Mucosa of rectum (tissue), 2 donors: ENCODE measurements at regions not wholly inside any gene's neighbourhood (a gene's known extent, or its start where the extent isn't known, plus 50 kb on each side); places are given as distances from the start of the nearest gene placed in this dataset.

Experiments used
- H3K27ac ChIP-seq, 2 donors: one replicate each; pipeline ENCODE4 v1.7.0; 2013; ENCODE audit warnings: inconsistent platforms in 2 of 2, low read depth in 2 of 2, low read length in 2 of 2
- H3K27me3 ChIP-seq, 2 donors: one replicate each; pipeline ENCODE4 v1.7.0; 2013; ENCODE audit warnings: low read length in 2 of 2; ENCODE audit not compliant: control insufficient read depth in 2 of 2, insufficient read depth in 2 of 2
- H3K36me3 ChIP-seq, 2 donors: one replicate each; pipeline ENCODE4 v1.7.0; 2013; ENCODE audit warnings: low read length in 2 of 2; ENCODE audit not compliant: control insufficient read depth in 2 of 2, insufficient read depth in 2 of 2
- H3K4me1 ChIP-seq, 2 donors: one replicate each; pipeline ENCODE4 v1.7.0; 2013; ENCODE audit warnings: low read length in 2 of 2, mild to moderate bottlenecking in 1 of 2; ENCODE audit not compliant: control insufficient read depth in 2 of 2, insufficient read depth in 2 of 2
- H3K4me3 ChIP-seq, 2 donors: one replicate each; pipeline ENCODE4 v1.7.0; 2013; ENCODE audit warnings: low read length in 2 of 2
- H3K9ac ChIP-seq, 2 donors: one replicate each; pipeline ENCODE4 v1.7.0; 2013; ENCODE audit warnings: low read length in 2 of 2, low read depth in 1 of 2, mild to moderate bottlenecking in 1 of 2
- H3K9me3 ChIP-seq, 2 donors: one replicate each; pipeline ENCODE4 v1.7.0; 2013; ENCODE audit warnings: low read length in 2 of 2; ENCODE audit not compliant: control insufficient read depth in 2 of 2
- donor health status: healthy.
- donor health status: Normal muscosa, but diverticular disease.

DNA sequence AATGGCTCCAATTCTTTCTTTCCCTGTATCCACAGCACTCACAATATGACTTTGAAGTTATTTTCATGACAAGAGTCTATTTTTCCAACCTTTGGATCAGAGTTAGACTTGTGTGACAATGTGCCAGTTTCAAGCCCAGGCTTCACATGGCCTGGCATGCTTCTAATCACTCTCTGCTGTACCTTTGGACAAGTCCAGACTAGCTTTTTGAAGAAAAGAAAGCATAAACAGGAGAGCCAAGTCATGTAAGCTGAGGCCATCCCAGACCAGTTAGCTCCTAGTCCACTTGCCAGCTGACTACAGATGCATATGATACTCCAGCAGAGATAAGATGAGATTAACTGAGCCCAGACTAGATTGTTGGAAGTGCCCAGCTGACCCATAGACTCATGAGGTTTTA, 513.6 kb upstream of the C9orf72 start:
- no peaks in the 10 kb centered on the region for H3K27me3 ChIP-seq
- no peaks in the 10 kb centered on the region for H3K9me3 ChIP-seq
- H3K4me1 ChIP-seq: no peaks in the 10 kb centered on the region
- H3K27ac ChIP-seq: no peak overlapping the region
- no peaks in the 10 kb centered on the region for H3K36me3 ChIP-seq
- H3K9ac ChIP-seq: no peak overlapping the region
- H3K4me3 ChIP-seq: no peak overlapping the region

DNA sequence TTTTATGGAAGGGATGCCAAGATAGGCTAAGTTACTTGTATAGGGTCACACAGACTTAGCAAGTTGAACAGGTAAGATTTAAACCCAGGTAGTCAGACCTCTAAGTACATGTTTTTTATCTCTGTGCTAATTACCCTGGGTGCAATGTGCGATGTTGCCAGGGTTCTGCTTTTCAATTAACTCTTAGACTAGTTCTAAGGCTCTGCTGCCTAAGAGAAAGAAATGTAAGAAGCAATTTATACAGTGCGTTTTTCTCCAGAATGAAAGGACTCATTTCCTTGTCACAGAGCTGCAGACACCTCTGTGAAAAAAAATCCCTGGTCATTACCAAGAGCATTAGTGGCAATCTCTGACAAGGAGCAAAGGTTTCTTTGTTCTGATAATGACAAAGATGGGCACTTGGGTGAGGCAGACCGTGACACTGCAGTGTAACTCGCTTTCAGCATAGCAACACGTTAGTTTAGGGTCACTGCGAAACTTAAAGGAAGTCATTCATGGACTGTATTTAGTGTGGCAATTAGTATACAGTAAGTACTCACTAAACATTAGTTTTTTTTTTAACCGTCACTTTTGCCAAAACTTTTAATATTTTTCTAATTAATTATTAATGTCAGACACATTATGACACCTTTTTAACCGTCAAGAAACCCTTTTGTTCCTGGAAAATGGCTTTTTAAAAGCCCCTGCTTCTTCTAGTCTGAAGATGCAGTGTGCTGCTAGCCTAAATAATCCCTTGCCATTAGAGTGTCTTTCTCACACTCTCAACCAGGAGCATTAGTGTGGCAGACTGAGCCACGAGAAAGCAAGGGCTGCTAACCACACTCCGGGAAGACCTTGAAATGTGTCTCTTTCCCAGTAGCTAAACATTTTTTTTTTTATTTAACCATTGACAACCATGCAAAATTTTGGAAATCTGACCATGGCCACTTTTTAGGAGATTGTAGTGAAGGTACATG, 520.0 kb upstream of the C9orf72 start:
- H3K36me3 ChIP-seq: no peaks in the 10 kb centered on the region
- H3K4me3 ChIP-seq: no peak overlapping the region
- H3K4me1 ChIP-seq: no peaks in the 10 kb centered on the region
- H3K27ac ChIP-seq: no peak overlapping the region
- H3K9ac ChIP-seq: no peak overlapping the region
- H3K9me3 ChIP-seq: no peaks in the 10 kb centered on the region
- H3K27me3 ChIP-seq: no peaks in the 10 kb centered on the region

DNA sequence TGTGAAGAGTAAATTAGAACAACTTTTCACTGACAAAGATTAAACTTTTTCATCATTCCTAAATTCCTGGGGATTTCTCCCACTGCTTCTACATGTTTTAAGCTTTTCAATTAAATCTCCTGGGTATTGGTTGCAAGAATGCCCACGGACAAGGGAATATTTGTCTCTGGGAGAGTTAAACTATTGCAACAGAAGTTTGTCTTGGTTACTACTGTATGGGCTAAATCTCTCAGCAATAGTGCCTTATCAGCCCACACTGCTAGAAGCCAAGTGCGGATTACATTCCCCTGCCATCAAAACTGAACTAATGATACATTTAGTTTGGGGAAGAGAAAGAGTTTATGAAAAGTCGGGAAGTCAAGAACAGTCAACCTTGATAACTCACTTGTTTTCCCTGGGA, 528.2 kb upstream of the C9orf72 start:
- Histone ChIP-seq H3K27ac (no peak overlapping the region), H3K9ac (no peak overlapping the region), H3K4me1 (no peaks in the 10 kb centered on the region), H3K4me3 (no peak overlapping the region), H3K27me3 (no peaks in the 10 kb centered on the region), H3K9me3 (no peaks in the 10 kb centered on the region), H3K36me3 (no peaks in the 10 kb centered on the region)

DNA sequence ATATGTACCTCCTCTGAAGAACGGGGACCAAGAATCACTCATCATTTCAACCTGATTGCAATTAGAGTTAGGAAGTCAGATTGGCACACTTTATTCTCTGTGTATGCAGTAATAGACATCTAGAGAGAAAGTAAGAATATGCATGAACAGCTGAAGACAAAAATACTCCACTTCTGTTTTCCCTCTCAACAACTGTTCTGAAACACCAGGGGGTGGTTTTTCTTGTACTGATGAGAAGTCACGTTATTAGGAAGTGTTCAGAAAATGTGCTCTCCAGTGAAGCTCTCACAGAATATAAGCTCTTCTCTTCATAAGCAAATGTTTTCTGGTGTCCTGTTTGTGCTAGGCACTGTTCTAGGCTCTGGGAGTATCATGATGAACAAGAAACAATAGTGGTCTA, 531.7 kb upstream of the C9orf72 start:
- Histone ChIP-seq H3K27me3 (no peaks in the 10 kb centered on the region), H3K9ac (no peak overlapping the region), H3K4me3 (no peak overlapping the region), H3K27ac (no peak overlapping the region), H3K9me3 (no peaks in the 10 kb centered on the region), H3K4me1 (no peaks in the 10 kb centered on the region), H3K36me3 (no peaks in the 10 kb centered on the region)

DNA sequence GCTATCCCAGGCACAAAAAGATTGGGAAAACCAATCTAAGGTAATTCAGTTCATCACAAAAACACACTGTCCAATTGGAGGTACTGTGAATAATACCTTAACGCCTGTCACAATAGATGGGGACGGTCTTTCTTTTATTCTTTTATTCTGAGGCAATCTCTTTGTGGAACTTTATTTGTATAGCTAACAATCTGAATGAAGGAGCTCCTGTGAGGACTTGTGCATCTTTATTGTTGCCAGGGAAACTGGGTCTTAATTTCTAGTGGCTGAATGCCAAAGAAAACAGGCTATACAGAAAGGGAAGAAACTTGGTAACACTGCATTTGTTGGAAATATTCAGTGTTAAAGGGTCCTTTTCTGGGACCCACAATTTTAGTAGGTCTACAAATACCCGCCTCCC, 546.9 kb upstream of the C9orf72 start:
- no peak overlapping the region for H3K9ac ChIP-seq
- H3K4me1 ChIP-seq: no peaks in the 10 kb centered on the region
- no peaks in the 10 kb centered on the region for H3K36me3 ChIP-seq
- no peak overlapping the region for H3K27ac ChIP-seq
- no peaks in the 10 kb centered on the region for H3K9me3 ChIP-seq
- H3K4me3 ChIP-seq: no peak overlapping the region
- no peaks in the 10 kb centered on the region for H3K27me3 ChIP-seq

DNA sequence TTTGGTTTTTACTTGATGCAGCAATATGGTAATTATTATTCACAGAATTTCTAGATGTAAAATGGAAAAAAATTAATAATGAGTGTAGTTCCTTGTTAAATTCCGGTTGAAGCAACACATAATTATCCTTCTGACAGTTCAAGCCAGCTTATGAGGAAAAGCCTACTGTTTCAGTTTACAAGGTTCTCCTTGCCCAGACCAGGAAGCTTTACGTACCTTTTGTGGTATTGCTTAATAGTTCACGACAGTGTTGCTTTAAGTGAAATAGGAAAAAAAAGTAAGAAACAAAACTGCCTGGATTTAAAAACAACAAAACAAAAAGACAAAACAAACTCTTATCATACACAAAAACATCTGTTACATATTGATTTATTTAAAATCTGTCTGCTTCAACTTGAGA, 547.3 kb upstream of the C9orf72 start:
- no peak overlapping the region for H3K9ac ChIP-seq
- H3K4me3 ChIP-seq: no peak overlapping the region
- no peaks in the 10 kb centered on the region for H3K9me3 ChIP-seq
- H3K27ac ChIP-seq: no peak overlapping the region
- no peaks in the 10 kb centered on the region for H3K27me3 ChIP-seq
- H3K4me1 ChIP-seq: no peaks in the 10 kb centered on the region
- no peaks in the 10 kb centered on the region for H3K36me3 ChIP-seq

DNA sequence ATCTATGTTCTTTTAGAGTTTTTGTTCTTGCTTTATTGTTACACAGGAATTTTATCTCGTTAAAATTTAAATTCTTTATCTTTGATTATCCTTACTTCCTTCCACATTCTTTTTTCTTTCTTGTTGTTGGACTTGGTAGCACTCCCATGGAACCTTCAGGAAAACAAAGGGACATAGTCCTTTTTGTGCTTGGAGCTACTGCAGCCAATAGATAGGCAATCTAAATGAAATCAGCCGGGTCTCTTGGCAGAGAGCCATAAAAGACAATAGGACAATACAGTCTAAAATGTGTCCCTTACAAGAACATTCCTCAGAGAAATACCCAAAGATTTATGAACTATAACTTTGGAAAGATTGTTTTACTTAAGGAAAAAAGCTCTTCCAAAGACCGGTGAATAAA, 548.1 kb upstream of the C9orf72 start:
- Histone ChIP-seq H3K36me3 (no peaks in the 10 kb centered on the region), H3K4me1 (no peaks in the 10 kb centered on the region), H3K9me3 (no peaks in the 10 kb centered on the region), H3K27me3 (no peaks in the 10 kb centered on the region), H3K27ac (no peak overlapping the region), H3K9ac (no peak overlapping the region), H3K4me3 (no peak overlapping the region)

DNA sequence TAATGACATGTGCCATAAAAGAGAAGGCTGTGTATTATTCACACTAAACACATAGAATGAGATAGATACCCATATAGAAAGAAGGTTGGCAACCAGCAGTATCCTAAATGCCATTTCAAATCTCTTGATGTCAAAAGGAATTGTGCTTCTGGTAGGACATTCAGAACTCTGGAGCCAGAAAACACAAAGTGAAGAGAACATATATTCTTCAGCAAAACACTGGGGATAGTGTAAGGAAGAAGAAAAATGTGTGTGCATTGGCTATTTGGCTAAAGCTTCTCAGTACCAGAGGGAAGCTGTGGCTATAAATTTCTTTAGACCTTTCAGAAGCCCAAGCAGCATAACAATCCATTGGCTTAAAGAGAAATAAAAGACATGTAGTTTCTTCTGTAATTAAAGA, 551.6 kb upstream of the C9orf72 start:
- no peak overlapping the region for H3K9ac ChIP-seq
- H3K27ac ChIP-seq: no peak overlapping the region
- H3K4me1 ChIP-seq: no peaks in the 10 kb centered on the region
- no peaks in the 10 kb centered on the region for H3K36me3 ChIP-seq
- no peaks in the 10 kb centered on the region for H3K9me3 ChIP-seq
- no peak overlapping the region for H3K4me3 ChIP-seq
- H3K27me3 ChIP-seq: no peaks in the 10 kb centered on the region

DNA sequence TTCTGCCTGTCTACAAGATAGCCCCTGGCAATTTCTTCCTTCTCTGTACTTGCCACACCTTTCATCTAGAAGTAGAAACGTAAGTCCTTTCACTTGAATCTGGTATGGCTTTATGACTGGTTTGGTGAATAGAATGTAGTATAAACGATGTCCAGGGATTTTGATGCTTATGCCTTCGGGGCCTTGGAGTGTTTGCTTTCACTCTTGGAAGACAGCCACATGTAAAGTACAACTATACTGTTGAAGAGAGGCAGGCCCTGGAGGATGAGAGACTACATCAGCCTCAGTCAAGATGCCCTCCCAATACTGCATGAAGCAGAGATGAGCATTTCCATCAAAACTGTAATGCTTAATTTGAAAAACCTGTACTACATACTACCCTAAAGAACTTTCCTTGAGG, 553.8 kb upstream of the C9orf72 start:
- H3K4me1 ChIP-seq: no peaks in the 10 kb centered on the region
- H3K4me3 ChIP-seq: no peak overlapping the region
- no peaks in the 10 kb centered on the region for H3K36me3 ChIP-seq
- no peak overlapping the region for H3K9ac ChIP-seq
- H3K9me3 ChIP-seq: no peaks in the 10 kb centered on the region
- H3K27ac ChIP-seq: no peak overlapping the region
- no peaks in the 10 kb centered on the region for H3K27me3 ChIP-seq

DNA sequence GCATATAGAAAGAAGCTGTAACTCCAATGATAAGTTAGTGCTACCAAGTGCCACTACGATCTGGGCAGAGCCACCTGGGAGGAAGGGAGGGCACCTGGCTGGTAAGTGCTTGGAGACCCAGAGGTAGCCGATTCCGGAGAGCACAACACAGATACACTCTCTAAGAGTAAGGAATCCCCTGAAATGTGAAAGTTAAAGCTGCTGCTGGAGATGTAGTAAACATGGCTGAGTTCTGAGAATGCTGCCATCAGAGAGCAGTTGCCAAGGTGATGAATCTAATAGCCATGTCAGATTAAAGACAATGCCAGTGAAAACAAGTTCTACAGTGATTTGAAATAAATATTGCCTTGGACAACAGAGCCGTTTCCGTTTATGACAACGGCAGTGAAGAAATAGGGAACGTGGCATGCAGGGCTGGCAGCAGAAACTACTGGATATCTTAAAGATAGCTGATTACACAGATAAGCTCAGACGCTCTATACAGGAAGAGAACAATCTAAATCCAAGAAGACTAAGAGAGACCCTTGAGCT, 561.2 kb upstream of the C9orf72 start:
- Histone ChIP-seq H3K27ac (no peak overlapping the region), H3K4me3 (no peak overlapping the region), H3K9ac (no peak overlapping the region), H3K9me3 (no peaks in the 10 kb centered on the region), H3K36me3 (no peaks in the 10 kb centered on the region), H3K27me3 (no peaks in the 10 kb centered on the region), H3K4me1 (no peaks in the 10 kb centered on the region)
